SK-N-SH treated with all-trans-retinoic acid at 6 μM for 48 hours (cell line): ENCODE measurements at regions not wholly inside any gene's neighbourhood (a gene's known extent, or its start where the extent isn't known, plus 50 kb on each side); places are given as distances from the start of the nearest gene placed in this dataset.

Experiments used
- ARNTL ChIP-seq: fragments of 450-650 bp; formaldehyde crosslinking; IDR thresholded peaks from 2 replicates; pipeline ENCODE4 v1.5.0; 2020; ENCODE audit warnings: low read depth, mild to moderate bottlenecking, moderate library complexity, borderline replicate concordance
- PATZ1 ChIP-seq: fragments of 250-450 bp; sonication (Bioruptor Pico); IDR thresholded peaks from 2 replicates; pipeline ENCODE4 v1.8.0; 2020; ENCODE audit warnings: mild to moderate bottlenecking, moderate library complexity, borderline replicate concordance
- RARB ChIP-seq: fragments of 250-450 bp; sonication (Bioruptor Pico); IDR thresholded peaks from 2 replicates; pipeline ENCODE4 v1.8.0; 2021; ENCODE audit warnings: mild to moderate bottlenecking, moderate library complexity
- TSHZ2 ChIP-seq: fragments of 250-450 bp; sonication (Bioruptor Pico); IDR thresholded peaks from 2 replicates; pipeline ENCODE4 v1.5.0; 2020; ENCODE audit warnings: mild to moderate bottlenecking, moderate library complexity
- ZC3H10 ChIP-seq: fragments of 250-450 bp; sonication (Bioruptor Pico); IDR thresholded peaks from 2 replicates; pipeline ENCODE4 v1.5.1; 2021; ENCODE audit warnings: mild to moderate bottlenecking, moderate library complexity
- ZFP3 ChIP-seq: fragments of 250-450 bp; sonication (Bioruptor Pico); IDR thresholded peaks from 2 replicates; pipeline ENCODE4 v1.5.0; 2020; ENCODE audit warnings: mild to moderate bottlenecking, moderate library complexity
- ZNF565 ChIP-seq: fragments of 450-650 bp; formaldehyde crosslinking; conservative IDR thresholded peaks from 2 replicates; pipeline ENCODE4 v1.5.0; 2020; ENCODE audit warnings: low read depth, mild to moderate bottlenecking, moderate library complexity
- ZNF8 ChIP-seq: fragments of 450-650 bp; formaldehyde crosslinking; IDR thresholded peaks from 2 replicates; pipeline ENCODE4 v1.5.0; 2020; ENCODE audit warnings: mild to moderate bottlenecking, moderate library complexity

- TF ChIP-seq PATZ1 (CRISPR knock-in tag): no peak
- TF ChIP-seq ZFP3: no peak
- TF ChIP-seq TSHZ2 (CRISPR knock-in tag): no peak
- no peak for TF ChIP-seq RARB (CRISPR knock-in tag)
- no peak for TF ChIP-seq ZC3H10
- TF ChIP-seq ZNF8 (CRISPR knock-in tag): no peak
- no peak for TF ChIP-seq ZNF565 (CRISPR knock-in tag)
- TF ChIP-seq ARNTL (CRISPR knock-in tag): no peak
Measured at GRCh38 chr2:138897274-138897673, 117.1 kb upstream of the NXPH2 start.
